Stomach (tissue), 8 donors: ENCODE measurements at regions not wholly inside any gene's neighbourhood (a gene's known extent, or its start where the extent isn't known, plus 50 kb on each side); places are given as distances from the start of the nearest gene placed in this dataset.

ENCODE experiments used
- DNase-seq, 2 donors: peaks; one replicate each; pipeline versions ENCODE4 v3.0.0 to v3.0.0-alpha.2; 2013 to 2019
- H3K27ac ChIP-seq, 5 donors: fragments of 200-600 bp in 4 of 5; sonication (generic) in 4 of 5; one replicate each; pipeline ENCODE4 v1.5.1; 2013 to 2019; ENCODE audit warnings: mild to moderate bottlenecking in 1 of 5, moderate library complexity in 1 of 5
- H3K27me3 ChIP-seq, 3 donors: fragments of 200-600 bp; sonication (generic); one replicate each; pipeline ENCODE4 v1.5.1; 2017 to 2019; ENCODE audit warnings: mixed run types in 1 of 3
- H3K36me3 ChIP-seq, 4 donors: fragments of 200-600 bp; sonication (generic); 1 replicate in 3 of 4; 2 replicates in 1 of 4; pipeline ENCODE4 v1.5.1; 2016 to 2019
- H3K4me1 ChIP-seq, 4 donors: fragments of 200-600 bp; sonication (generic); one replicate each; pipeline ENCODE4 v1.5.1; 2016 to 2019
- H3K4me3 ChIP-seq, 4 donors: fragments of 200-600 bp; sonication (generic) in 3 of 4; one replicate each; pipeline ENCODE4 v1.5.1; 2016 to 2019; ENCODE audit warnings: mild to moderate bottlenecking in 1 of 4
- H3K9me3 ChIP-seq, 4 donors: fragments of 200-600 bp; sonication (generic); one replicate each; pipeline ENCODE4 v1.5.1; 2016 to 2019
- EP300 ChIP-seq: sonication (generic); formaldehyde crosslinking; IDR thresholded peaks from one replicate; pipeline ENCODE4 v1.6.1; 2017; ENCODE audit warnings: antibody characterized with exemption
- POLR2A ChIP-seq, 4 donors: fragments of 450-650 bp; IDR thresholded peaks; one replicate each; pipeline ENCODE4 v1.6.1; 2016; ENCODE audit warnings: antibody characterized with exemption in 4 of 4, control low read depth in 2 of 4, mild to moderate bottlenecking in 1 of 4, moderate library complexity in 1 of 4
- POLR2AphosphoS5 ChIP-seq, 3 donors: sonication (generic); formaldehyde crosslinking; IDR thresholded peaks; one replicate each; pipeline ENCODE4 v1.6.1; 2016; ENCODE audit warnings: antibody characterized with exemption in 3 of 3
- WGBS, 5 donors: extraction: QIAGEN DNeasy Blood & Tissue Kit in 3 of 5; methylation state at CpG; one replicate each; pipeline versions ENCODE4 v1.1.5 to v1.1.7; 2013 to 2018; 5-methylcytosine and 5-hydroxymethylcytosine counted together
- intact Hi-C: fragments of 100-400 bp; cut with DNase I; formaldehyde crosslinking; loops from one replicate; pipeline ENCODE4 v1.15.1; 2023; ENCODE audit warnings: low total_unique reads
- TF ChIP-seq, protein P1 (sequence below), 7 experiments: fragments of 450-650 bp in 4 of 7; fragments of 200-600 bp in 3 of 7; sonication (generic) in 3 of 7; IDR thresholded peaks; one replicate each; pipeline ENCODE4 v1.5.1; 2016 to 2019; ENCODE audit warnings: antibody characterized with exemption in 7 of 7, control low read depth in 2 of 7, mild to moderate bottlenecking in 1 of 7
- donor health status: healthy with polysubstance abuse.
- donor health status: Bipolar disorder and iron deficiency.
- donor health status: healthy.

DNA sequence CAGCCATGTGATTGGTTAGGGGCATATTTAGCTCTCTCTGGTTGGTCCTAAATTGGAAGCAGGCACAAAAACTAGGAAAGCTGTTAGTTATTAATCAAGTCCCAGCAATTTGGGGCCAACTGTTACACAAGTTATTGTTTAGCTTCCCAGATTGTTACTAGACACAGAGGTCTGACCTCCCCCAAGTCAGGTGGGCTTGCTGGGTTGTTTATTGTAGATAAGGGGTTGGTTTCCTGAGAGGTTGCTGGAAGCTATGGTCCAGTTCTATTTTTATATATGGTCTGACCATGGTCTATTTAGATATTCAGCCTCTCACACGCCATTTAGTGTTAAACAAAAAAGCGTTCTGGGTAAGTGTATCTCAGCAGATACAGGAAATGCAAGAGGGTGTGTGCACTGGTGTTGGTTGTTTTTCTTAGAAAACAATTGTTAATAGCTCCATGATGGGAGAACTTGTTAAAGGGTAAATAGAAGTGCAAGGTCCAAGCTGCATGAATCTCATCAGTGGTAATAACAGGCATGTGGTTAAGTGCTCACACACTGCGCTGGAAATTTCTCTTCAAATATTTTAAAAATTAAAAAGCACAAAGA, 150.0 kb downstream of the RAP2A start:
- intact Hi-C loops = no loop called here
- H3K36me3 ChIP-seq = no peaks in the 10 kb centered on the region
- no peak for DNase-seq
- TF ChIP-seq POLR2A (IDR thresholded peaks at IDR 0.05) = no peak
- TF ChIP-seq POLR2AphosphoS5 (IDR thresholded peaks at IDR 0.05) = no peak
- no peak for TF ChIP-seq EP300
- TF ChIP-seq, protein P1, sequence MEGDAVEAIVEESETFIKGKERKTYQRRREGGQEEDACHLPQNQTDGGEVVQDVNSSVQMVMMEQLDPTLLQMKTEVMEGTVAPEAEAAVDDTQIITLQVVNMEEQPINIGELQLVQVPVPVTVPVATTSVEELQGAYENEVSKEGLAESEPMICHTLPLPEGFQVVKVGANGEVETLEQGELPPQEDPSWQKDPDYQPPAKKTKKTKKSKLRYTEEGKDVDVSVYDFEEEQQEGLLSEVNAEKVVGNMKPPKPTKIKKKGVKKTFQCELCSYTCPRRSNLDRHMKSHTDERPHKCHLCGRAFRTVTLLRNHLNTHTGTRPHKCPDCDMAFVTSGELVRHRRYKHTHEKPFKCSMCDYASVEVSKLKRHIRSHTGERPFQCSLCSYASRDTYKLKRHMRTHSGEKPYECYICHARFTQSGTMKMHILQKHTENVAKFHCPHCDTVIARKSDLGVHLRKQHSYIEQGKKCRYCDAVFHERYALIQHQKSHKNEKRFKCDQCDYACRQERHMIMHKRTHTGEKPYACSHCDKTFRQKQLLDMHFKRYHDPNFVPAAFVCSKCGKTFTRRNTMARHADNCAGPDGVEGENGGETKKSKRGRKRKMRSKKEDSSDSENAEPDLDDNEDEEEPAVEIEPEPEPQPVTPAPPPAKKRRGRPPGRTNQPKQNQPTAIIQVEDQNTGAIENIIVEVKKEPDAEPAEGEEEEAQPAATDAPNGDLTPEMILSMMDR (IDR thresholded peaks at IDR 0.05) = no peak
- H3K9me3 ChIP-seq = no peaks in the 10 kb centered on the region
- H3K4me1 ChIP-seq = no peaks in the 10 kb centered on the region
- no peaks in the 10 kb centered on the region for H3K27me3 ChIP-seq
- H3K4me3 ChIP-seq = no peak overlapping the region
- H3K27ac ChIP-seq = no peak overlapping the region
- 52 to 72% (median 67%) methylated on average over 3 of the region's 3 CpGs for WGBS, 5 donors

DNA sequence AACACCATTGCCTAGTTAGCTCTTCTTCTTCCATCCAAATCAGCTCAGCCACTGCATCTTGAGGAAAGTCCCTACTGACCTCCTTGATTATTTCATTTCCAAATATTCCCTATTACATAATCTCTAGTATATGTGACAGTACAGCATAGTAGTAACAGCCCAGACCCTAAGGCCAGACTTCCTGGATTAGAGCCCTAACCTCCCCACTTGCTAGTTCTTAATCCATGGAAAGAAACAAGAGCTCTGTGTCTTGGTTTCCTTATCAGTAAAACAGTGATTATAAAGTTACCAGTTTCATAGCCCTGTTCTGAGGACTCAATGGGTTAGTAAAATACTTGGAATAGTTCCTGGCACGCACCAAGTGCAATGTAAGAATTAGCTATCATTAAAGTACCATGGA, 153.0 kb downstream of the RAP2A start:
- Histone ChIP-seq H3K4me1 (no peaks in the 10 kb centered on the region), H3K27me3 (no peaks in the 10 kb centered on the region), H3K4me3 (no peak overlapping the region), H3K9me3 (no peaks in the 10 kb centered on the region), H3K36me3 (no peaks in the 10 kb centered on the region), H3K27ac (no peak overlapping the region)
- intact Hi-C loops = no loop called here
- no peak for DNase-seq
- WGBS, 5 donors = 35 to 71% (median 45%) methylated on average over 1 of the region's 1 CpG
- TF ChIP-seq EP300 = no peak
- TF ChIP-seq POLR2AphosphoS5 (IDR thresholded peaks at IDR 0.05) = no peak
- TF ChIP-seq, protein P1 (IDR thresholded peaks at IDR 0.05) = no peak
- no peak for TF ChIP-seq POLR2A (IDR thresholded peaks at IDR 0.05)

DNA sequence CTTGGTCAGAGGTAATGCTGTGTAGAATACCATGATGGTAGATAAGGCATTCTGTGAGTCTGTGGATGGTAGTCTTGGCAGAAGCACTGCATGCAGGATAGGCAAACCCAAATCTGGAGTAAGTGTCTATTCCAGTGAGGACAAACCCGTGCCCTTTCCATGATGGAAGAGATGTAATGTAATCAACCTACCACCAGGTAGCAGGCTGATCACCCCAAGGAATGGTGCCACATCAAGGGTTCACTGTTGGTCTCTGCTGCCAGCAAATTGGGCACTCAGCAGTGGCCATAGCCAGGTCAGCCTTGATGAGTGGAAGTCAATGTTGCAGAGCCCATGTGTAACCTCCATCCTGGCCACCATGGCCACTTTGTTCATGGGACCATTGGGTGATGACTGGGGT, 155.0 kb downstream of the RAP2A start:
- H3K36me3 ChIP-seq = no peaks in the 10 kb centered on the region
- no peaks in the 10 kb centered on the region for H3K27me3 ChIP-seq
- H3K27ac ChIP-seq = no peak overlapping the region
- no peaks in the 10 kb centered on the region for H3K9me3 ChIP-seq
- no peaks in the 10 kb centered on the region for H3K4me1 ChIP-seq
- intact Hi-C loops = no loop called here
- DNase-seq = no peak
- TF ChIP-seq EP300 (no peak), POLR2A (IDR thresholded peaks at IDR 0.05) (no peak), POLR2AphosphoS5 (IDR thresholded peaks at IDR 0.05) (no peak)
- TF ChIP-seq, protein P1 (IDR thresholded peaks at IDR 0.05) = no peak
- 67 to 83% (median 71%) methylated on average over 1 of the region's 1 CpG for WGBS, 5 donors
- H3K4me3 ChIP-seq = no peak overlapping the region

DNA sequence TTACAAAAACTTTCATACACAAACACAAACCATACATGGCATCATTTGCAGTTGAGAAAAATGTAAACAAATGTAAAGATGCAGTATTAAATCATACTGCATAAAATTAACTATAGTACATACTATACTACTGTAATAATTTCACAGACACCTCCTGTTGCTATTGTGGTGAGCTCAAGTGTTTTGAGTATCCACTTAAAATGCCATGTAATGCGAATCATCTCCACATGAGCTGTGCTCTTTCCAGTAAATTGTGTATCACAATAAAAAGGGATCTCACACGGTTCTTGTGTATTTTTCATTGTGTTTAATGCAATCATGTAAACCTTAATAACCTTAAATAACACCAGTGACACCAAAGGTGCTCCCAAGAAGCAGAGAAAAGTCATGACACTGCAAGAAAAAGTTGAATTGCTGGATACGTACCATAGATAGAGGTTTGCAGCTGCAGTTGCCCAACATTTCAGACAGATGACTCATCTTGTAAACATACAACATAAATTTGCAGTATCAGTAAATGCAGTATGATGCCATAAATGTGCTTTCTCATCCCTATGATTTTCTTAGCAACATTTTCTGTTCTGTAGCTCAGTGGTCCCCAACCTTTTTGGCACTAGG, 166.6 kb downstream of the RAP2A start:
- no peaks in the 10 kb centered on the region for H3K4me1 ChIP-seq
- peaks cover 0 to 13% (median 4%) of the 10 kb centered on the region in 4 donors for H3K9me3 ChIP-seq
- 45 to 75% (median 57%) methylated on average over 3 of the region's 3 CpGs for WGBS, 5 donors
- H3K4me3 ChIP-seq = no peak overlapping the region
- intact Hi-C loops = no loop called here
- no peak overlapping the region for H3K27ac ChIP-seq
- H3K27me3 ChIP-seq = no peaks in the 10 kb centered on the region
- TF ChIP-seq POLR2AphosphoS5 (IDR thresholded peaks at IDR 0.05) = no peak
- no peak for TF ChIP-seq EP300
- no peak for DNase-seq
- H3K36me3 ChIP-seq = no peaks in the 10 kb centered on the region

DNA sequence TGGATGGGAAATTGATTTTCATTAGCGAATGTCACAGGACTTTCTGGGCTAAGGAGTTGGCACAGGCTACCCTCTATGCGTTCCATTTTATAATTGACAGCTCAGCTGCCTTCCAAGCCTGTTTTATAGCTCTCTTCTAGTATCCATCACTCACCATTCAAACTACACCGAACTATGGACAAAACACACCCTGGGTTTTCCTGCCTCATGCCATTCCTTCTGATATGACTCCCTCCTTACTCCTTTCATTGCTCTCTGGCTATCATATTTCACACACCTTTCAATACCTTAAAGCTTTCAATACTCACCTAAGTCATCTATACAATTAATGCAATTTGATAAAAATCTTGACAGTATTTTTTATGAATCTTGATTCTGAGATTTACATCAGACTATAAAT, 181.3 kb downstream of the RAP2A start:
- 72 to 77% (median 74%) methylated on average over 3 of the region's 3 CpGs for WGBS, 5 donors
- Histone ChIP-seq H3K36me3 (no peaks in the 10 kb centered on the region), H3K4me1 (no peaks in the 10 kb centered on the region), H3K27ac (no peak overlapping the region), H3K4me3 (no peak overlapping the region), H3K27me3 (no peaks in the 10 kb centered on the region), H3K9me3 (no peaks in the 10 kb centered on the region)
- no peak for DNase-seq
- intact Hi-C loops = no loop called here
- TF ChIP-seq EP300 = no peak
- TF ChIP-seq POLR2AphosphoS5 (IDR thresholded peaks at IDR 0.05) = no peak
- TF ChIP-seq POLR2A (IDR thresholded peaks at IDR 0.05) = no peak
